GM06990 (cell line): ENCODE measurements at regions not wholly inside any gene's neighbourhood (a gene's known extent, or its start where the extent isn't known, plus 50 kb on each side); places are given as distances from the start of the nearest gene placed in this dataset.

Experiments used
- DNase-seq: peaks from one replicate; pipeline ENCODE4 v3.0.0-alpha.2; 2011; ENCODE audit not compliant: insufficient read length; ENCODE audit errors: extremely low read depth
- H3K27me3 ChIP-seq: replicated peaks from 2 replicates; pipeline ENCODE4 v1.6.0; 2011; ENCODE audit warnings: low read length; ENCODE audit not compliant: control insufficient read depth, insufficient read depth
- H3K36me3 ChIP-seq: 2 replicates; pipeline ENCODE4 v1.5.1; 2011; ENCODE audit warnings: low read length; ENCODE audit not compliant: control insufficient read depth, insufficient read depth
- H3K4me3 ChIP-seq: replicated peaks from 2 replicates; pipeline ENCODE4 v1.5.1; 2011; ENCODE audit warnings: low read depth, mild to moderate bottlenecking, control low read depth, low read length
- TF ChIP-seq, protein P1 (sequence below): IDR thresholded peaks from 2 replicates; pipeline ENCODE4 v1.5.1; 2011; ENCODE audit warnings: low read length, control low read depth, mild to moderate bottlenecking, inconsistent platforms; ENCODE audit not compliant: insufficient read depth, poor library complexity, severe bottlenecking

GRCh38 chr11:35064114-35064800 is 74.7 kb upstream of the CD44 start:
- H3K27me3 ChIP-seq: no peaks in the 10 kb centered on the region
- no peak for DNase-seq
- no peaks in the 10 kb centered on the region; the same call in 1 of the 2 replicates for H3K36me3 ChIP-seq
- H3K4me3 ChIP-seq: no peak overlapping the region
- TF ChIP-seq, protein P1, sequence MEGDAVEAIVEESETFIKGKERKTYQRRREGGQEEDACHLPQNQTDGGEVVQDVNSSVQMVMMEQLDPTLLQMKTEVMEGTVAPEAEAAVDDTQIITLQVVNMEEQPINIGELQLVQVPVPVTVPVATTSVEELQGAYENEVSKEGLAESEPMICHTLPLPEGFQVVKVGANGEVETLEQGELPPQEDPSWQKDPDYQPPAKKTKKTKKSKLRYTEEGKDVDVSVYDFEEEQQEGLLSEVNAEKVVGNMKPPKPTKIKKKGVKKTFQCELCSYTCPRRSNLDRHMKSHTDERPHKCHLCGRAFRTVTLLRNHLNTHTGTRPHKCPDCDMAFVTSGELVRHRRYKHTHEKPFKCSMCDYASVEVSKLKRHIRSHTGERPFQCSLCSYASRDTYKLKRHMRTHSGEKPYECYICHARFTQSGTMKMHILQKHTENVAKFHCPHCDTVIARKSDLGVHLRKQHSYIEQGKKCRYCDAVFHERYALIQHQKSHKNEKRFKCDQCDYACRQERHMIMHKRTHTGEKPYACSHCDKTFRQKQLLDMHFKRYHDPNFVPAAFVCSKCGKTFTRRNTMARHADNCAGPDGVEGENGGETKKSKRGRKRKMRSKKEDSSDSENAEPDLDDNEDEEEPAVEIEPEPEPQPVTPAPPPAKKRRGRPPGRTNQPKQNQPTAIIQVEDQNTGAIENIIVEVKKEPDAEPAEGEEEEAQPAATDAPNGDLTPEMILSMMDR: no peak

DNA sequence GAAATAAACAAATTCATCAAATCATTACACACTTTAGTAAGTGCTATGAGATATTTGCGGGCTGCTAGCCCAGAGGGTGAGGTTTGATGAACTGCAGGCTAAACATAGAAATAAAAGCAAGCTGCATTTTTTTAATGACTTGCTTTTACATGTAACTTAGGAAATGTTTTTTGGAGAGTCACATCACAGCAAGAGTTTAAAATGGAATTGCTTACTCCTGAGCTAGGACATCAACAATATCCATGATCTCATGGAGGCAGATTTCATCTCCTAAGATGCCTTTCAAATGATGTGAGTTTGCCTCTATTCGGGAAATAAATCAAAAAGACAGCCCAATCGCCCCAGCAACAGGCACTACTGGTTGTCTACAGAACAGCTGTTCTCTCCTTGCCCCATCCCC is 73.4 kb upstream of the CD44 start:
- no peak for DNase-seq
- Histone ChIP-seq H3K36me3 (no peaks in the 10 kb centered on the region; the same call in 1 of the 2 replicates), H3K4me3 (no peak overlapping the region; the same call in 1 of the 2 replicates), H3K27me3 (no peaks in the 10 kb centered on the region)
- TF ChIP-seq, protein P1: no peak

DNA sequence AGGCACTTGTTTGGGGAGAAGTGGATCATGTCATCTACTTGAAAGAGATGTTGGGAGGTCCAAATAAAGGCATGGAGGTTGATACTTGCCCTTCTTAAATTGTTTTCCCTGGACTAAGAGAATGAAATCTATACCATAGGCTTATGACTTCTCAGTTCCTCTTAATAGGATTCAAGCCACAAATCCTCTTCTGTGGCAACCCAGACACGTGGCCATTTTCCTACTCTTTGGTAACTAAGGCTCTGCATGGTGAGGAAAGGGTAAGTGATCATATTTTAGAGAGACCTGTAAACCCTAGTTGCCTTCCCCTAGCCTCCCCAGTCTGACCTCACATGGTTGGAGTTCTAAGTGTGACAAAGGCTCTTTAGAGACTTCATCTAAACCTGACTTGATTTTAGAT is 72.9 kb upstream of the CD44 start:
- DNase-seq: no peak
- TF ChIP-seq, protein P1: no peak
- no peaks in the 10 kb centered on the region; the same call in 1 of the 2 replicates for H3K36me3 ChIP-seq
- H3K4me3 ChIP-seq: no peak overlapping the region; the same call in 1 of the 2 replicates
- no peaks in the 10 kb centered on the region for H3K27me3 ChIP-seq

DNA sequence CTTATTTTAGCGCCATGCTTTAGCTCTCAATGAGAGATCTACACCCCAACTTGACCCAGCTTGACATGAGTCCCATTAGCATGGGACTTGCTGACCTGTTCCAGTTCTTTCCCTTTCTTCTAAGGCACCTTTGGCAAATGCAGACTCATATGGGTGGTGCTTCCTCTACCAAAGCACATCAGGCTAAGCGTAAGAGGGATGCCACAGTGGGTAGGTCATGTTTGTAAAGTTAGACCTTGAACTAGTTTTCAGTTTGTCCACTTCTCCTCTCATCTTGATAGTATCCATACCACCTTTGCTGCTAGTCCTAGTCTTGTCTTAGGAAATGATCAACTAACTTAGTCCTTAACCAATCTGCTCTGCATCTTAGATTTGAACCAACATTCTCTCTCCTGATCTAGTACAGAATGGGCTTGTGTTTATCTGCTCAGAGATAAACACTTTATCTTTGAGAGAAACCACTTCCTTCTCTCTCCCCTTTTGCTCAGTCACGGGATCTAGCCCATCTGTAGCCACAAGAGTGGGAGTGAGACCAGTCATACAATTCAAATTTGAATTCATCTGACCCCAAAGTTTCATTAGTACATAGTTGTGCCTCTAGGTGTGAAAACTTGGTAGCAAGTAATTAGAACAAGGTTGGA is 72.1 kb upstream of the CD44 start:
- Histone ChIP-seq H3K36me3 (no peaks in the 10 kb centered on the region; the same call in 1 of the 2 replicates), H3K27me3 (no peaks in the 10 kb centered on the region), H3K4me3 (no peak overlapping the region)
- TF ChIP-seq, protein P1: no peak
- peak; percentile 54 for DNase-seq

- no peaks in the 10 kb centered on the region for H3K27me3 ChIP-seq
- no peaks in the 10 kb centered on the region for H3K36me3 ChIP-seq
- H3K4me3 ChIP-seq: no peak overlapping the region
- DNase-seq: no peak
- TF ChIP-seq, protein P1: no peak
These were observed 67.2 kb upstream of the CD44 start for GRCh38 chr11:35071722-35072121.
